Activated T-cell treated with anti-CD3 and anti-CD28 coated beads for 24 hours (primary cell): ENCODE measurements at regions not wholly inside any gene's neighbourhood (a gene's known extent, or its start where the extent isn't known, plus 50 kb on each side); places are given as distances from the start of the nearest gene placed in this dataset.

ENCODE experiments used
- DNase-seq: peaks from one replicate; pipeline ENCODE4 v3.0.0-alpha.2; 2020; ENCODE audit warnings: low read depth

- no peak for DNase-seq
These were observed 415.3 kb upstream of the IRX4 start for GRCh38 chr5:2297991-2298390.

GRCh38 chr5:2295476-2295875 is 412.8 kb upstream of the IRX4 start:
- no peak for DNase-seq

- DNase-seq, result no peak
These were observed 411.2 kb upstream of the IRX4 start for GRCh38 chr5:2293906-2294305.

GRCh38 chr5:2291146-2291840 is 408.6 kb upstream of the IRX4 start:
- no peak for DNase-seq

GRCh38 chr5:2289380-2289779 is 406.7 kb upstream of the IRX4 start:
- no peak for DNase-seq

GRCh38 chr5:2288968-2289367 is 406.2 kb upstream of the IRX4 start:
- DNase-seq, result no peak

- no peak for DNase-seq
These were observed 405.7 kb upstream of the IRX4 start for GRCh38 chr5:2288466-2288865.

GRCh38 chr5:2286250-2286649 is 403.5 kb upstream of the IRX4 start:
- no peak for DNase-seq

GRCh38 chr5:2284678-2285077 is 402.0 kb upstream of the IRX4 start:
- no peak for DNase-seq

GRCh38 chr5:2283481-2284045 is 400.8 kb upstream of the IRX4 start:
- DNase-seq, result no peak

GRCh38 chr5:2282893-2283292 is 400.2 kb upstream of the IRX4 start:
- no peak for DNase-seq

- DNase-seq, result no peak
These were observed 399.4 kb upstream of the IRX4 start for GRCh38 chr5:2282034-2282690.

- DNase-seq, result no peak
These were observed 398.7 kb upstream of the IRX4 start for GRCh38 chr5:2281446-2281845.

- no peak for DNase-seq
These were observed 397.6 kb upstream of the IRX4 start for GRCh38 chr5:2280318-2280717.

GRCh38 chr5:2278825-2279456 is 396.2 kb upstream of the IRX4 start:
- DNase-seq, result no peak

GRCh38 chr5:2277886-2278285 is 395.2 kb upstream of the IRX4 start:
- DNase-seq, result no peak

GRCh38 chr5:2276101-2276500 is 393.4 kb upstream of the IRX4 start:
- no peak for DNase-seq

GRCh38 chr5:2272755-2273154 is 390.0 kb upstream of the IRX4 start:
- DNase-seq, result no peak

GRCh38 chr5:2272039-2272438 is 389.3 kb upstream of the IRX4 start:
- no peak for DNase-seq

GRCh38 chr5:2271316-2271715 is 388.6 kb upstream of the IRX4 start:
- DNase-seq, result no peak

- no peak for DNase-seq
These were observed 387.7 kb upstream of the IRX4 start for GRCh38 chr5:2270467-2270866.

- DNase-seq, result no peak
These were observed 386.9 kb upstream of the IRX4 start for GRCh38 chr5:2269656-2270055.

- DNase-seq, result no peak
These were observed 385.3 kb upstream of the IRX4 start for GRCh38 chr5:2267991-2268390.
